EL (cell line): ENCODE measurements at regions not wholly inside any gene's neighbourhood (a gene's known extent, or its start where the extent isn't known, plus 50 kb on each side); places are given as distances from the start of the nearest gene placed in this dataset.

Source experiments
- DNase-seq: peaks from one replicate; pipeline ENCODE4 v3.0.0-alpha.2; 2016

GRCh38 chr13:106753251-106753650 lies 185.3 kb upstream of the ARGLU1 start:
- no peak for DNase-seq

GRCh38 chr13:106752584-106753170 lies 184.7 kb upstream of the ARGLU1 start:
- no peak for DNase-seq

- no peak for DNase-seq
Observed at GRCh38 chr13:106748785-106749184, 180.8 kb upstream of the ARGLU1 start.

GRCh38 chr13:106744516-106744915 lies 176.6 kb upstream of the ARGLU1 start:
- DNase-seq: no peak

GRCh38 chr13:106738186-106738678 lies 170.3 kb upstream of the ARGLU1 start:
- no peak for DNase-seq

- no peak for DNase-seq
Observed at GRCh38 chr13:106736941-106737340, 169.0 kb upstream of the ARGLU1 start.

GRCh38 chr13:106734198-106734597 lies 166.3 kb upstream of the ARGLU1 start:
- no peak for DNase-seq

GRCh38 chr13:106723036-106723435 lies 155.1 kb upstream of the ARGLU1 start:
- no peak for DNase-seq

GRCh38 chr13:106722620-106723019 lies 154.7 kb upstream of the ARGLU1 start:
- no peak for DNase-seq

- DNase-seq: no peak
Observed at GRCh38 chr13:106721599-106721998, 153.7 kb upstream of the ARGLU1 start.

GRCh38 chr13:106714271-106714982 lies 146.5 kb upstream of the ARGLU1 start:
- DNase-seq: no peak

GRCh38 chr13:106712381-106712780 lies 144.4 kb upstream of the ARGLU1 start:
- DNase-seq: no peak

GRCh38 chr13:106710266-106710665 lies 142.3 kb upstream of the ARGLU1 start:
- DNase-seq: no peak

- no peak for DNase-seq
Observed at GRCh38 chr13:106709522-106709921, 141.6 kb upstream of the ARGLU1 start.

GRCh38 chr13:106702505-106702904 lies 134.6 kb upstream of the ARGLU1 start:
- DNase-seq: no peak

- no peak for DNase-seq
Observed at GRCh38 chr13:106701771-106702341, 133.9 kb upstream of the ARGLU1 start.

- peak; percentile 12 for DNase-seq
Observed at GRCh38 chr13:106700439-106700838, 132.5 kb upstream of the ARGLU1 start.

- no peak for DNase-seq
Observed at GRCh38 chr13:106700007-106700406, 132.1 kb upstream of the ARGLU1 start.

- DNase-seq: no peak
Observed at GRCh38 chr13:106699311-106699710, 131.4 kb upstream of the ARGLU1 start.

- DNase-seq: no peak
Observed at GRCh38 chr13:106696719-106697118, 128.8 kb upstream of the ARGLU1 start.

- DNase-seq: no peak
Observed at GRCh38 chr13:106696140-106696539, 128.2 kb upstream of the ARGLU1 start.

GRCh38 chr13:106695139-106695538 lies 127.2 kb upstream of the ARGLU1 start:
- DNase-seq: no peak

GRCh38 chr13:106691861-106692260 lies 123.9 kb upstream of the ARGLU1 start:
- no peak for DNase-seq

- no peak for DNase-seq
Observed at GRCh38 chr13:106691341-106691740, 123.4 kb upstream of the ARGLU1 start.
